Activated CD4-positive, alpha-beta memory T cell treated with anti-CD3 and anti-CD28 coated beads, Interleukin-2, amount 10 ng/mL, durations not matched to agents 7 days and 5 days (primary cell): ENCODE measurements at regions not wholly inside any gene's neighbourhood (a gene's known extent, or its start where the extent isn't known, plus 50 kb on each side); places are given as distances from the start of the nearest gene placed in this dataset.

Source experiments
- CTCF ChIA-PET: fragments of 350-600 bp; sonication (Branson Sonifier 250); formaldehyde crosslinking; loops from one replicate; lab custom pipeline; 2021; ENCODE audit warnings: antibody characterized with exemption, inconsistent platforms; lab: Charles Lee
- POLR2A ChIA-PET: fragments of 350-600 bp; sonication (Branson Sonifier 250); formaldehyde crosslinking; loops from one replicate; lab custom pipeline; 2021; ENCODE audit warnings: antibody characterized with exemption; lab: Charles Lee
- DNase-seq: peaks from one replicate; pipeline ENCODE4 v3.0.0-alpha.2; 2020
- H3K27ac Mint-ChIP-seq: one replicate; pipeline ENCODE4 v1.8.0; 2021; ENCODE audit warnings: mild to moderate bottlenecking, mixed read lengths
- H3K27me3 Mint-ChIP-seq: one replicate; pipeline ENCODE4 v1.8.0; 2021; ENCODE audit warnings: mixed read lengths
- H3K36me3 Mint-ChIP-seq: one replicate; pipeline ENCODE4 v1.8.0; 2021; ENCODE audit warnings: low read depth, mixed read lengths
- H3K4me1 Mint-ChIP-seq: one replicate; pipeline ENCODE4 v1.8.0; 2021; ENCODE audit warnings: mixed read lengths
- H3K4me3 Mint-ChIP-seq: one replicate; pipeline ENCODE4 v1.8.0; 2021; ENCODE audit warnings: mild to moderate bottlenecking, mixed read lengths
- H3K9me3 Mint-ChIP-seq: one replicate; pipeline ENCODE4 v1.8.0; 2021; ENCODE audit warnings: mixed read lengths

- no peaks in the 10 kb centered on the region for H3K4me1 Mint-ChIP-seq
- no peaks in the 10 kb centered on the region for H3K36me3 Mint-ChIP-seq
- peaks cover 9% of the 10 kb centered on the region for H3K9me3 Mint-ChIP-seq
- no peak overlapping the region for H3K27ac Mint-ChIP-seq
- no peak for DNase-seq
- no peak overlapping the region for H3K4me3 Mint-ChIP-seq
- no peaks in the 10 kb centered on the region for H3K27me3 Mint-ChIP-seq
- ChIA-PET POLR2A (no interaction called here), CTCF (no interaction called here)
These were observed 74.7 kb upstream of the ROBO2 start for GRCh38 chr3:76965122-76965725.

- CTCF ChIA-PET = no interaction called here
- DNase-seq = no peak
- Mint-ChIP-seq H3K27me3 (no peaks in the 10 kb centered on the region), H3K27ac (no peak overlapping the region), H3K9me3 (peaks cover 7% of the 10 kb centered on the region), H3K4me3 (no peak overlapping the region), H3K4me1 (no peaks in the 10 kb centered on the region), H3K36me3 (no peaks in the 10 kb centered on the region)
- POLR2A ChIA-PET = no interaction called here
These were observed 70.4 kb upstream of the ROBO2 start for GRCh38 chr3:76969471-76969870.

GRCh38 chr3:76969996-76970615 is 69.8 kb upstream of the ROBO2 start:
- no peaks in the 10 kb centered on the region for H3K27me3 Mint-ChIP-seq
- no peak overlapping the region for H3K27ac Mint-ChIP-seq
- H3K36me3 Mint-ChIP-seq = no peaks in the 10 kb centered on the region
- DNase-seq = no peak
- POLR2A ChIA-PET = no interaction called here
- CTCF ChIA-PET = no interaction called here
- peaks cover 7% of the 10 kb centered on the region for H3K9me3 Mint-ChIP-seq
- no peaks in the 10 kb centered on the region for H3K4me1 Mint-ChIP-seq
- H3K4me3 Mint-ChIP-seq = no peak overlapping the region

- H3K27me3 Mint-ChIP-seq = no peaks in the 10 kb centered on the region
- no peak overlapping the region for H3K4me3 Mint-ChIP-seq
- no peak overlapping the region for H3K27ac Mint-ChIP-seq
- ChIA-PET POLR2A (no interaction called here), CTCF (no interaction called here)
- DNase-seq = no peak
- H3K9me3 Mint-ChIP-seq = peaks cover under 1% of the 10 kb centered on the region
- no peaks in the 10 kb centered on the region for H3K4me1 Mint-ChIP-seq
- no peaks in the 10 kb centered on the region for H3K36me3 Mint-ChIP-seq
These were observed 67.1 kb upstream of the ROBO2 start for GRCh38 chr3:76972624-76973296.

- CTCF ChIA-PET = no interaction called here
These were observed 62.9 kb upstream of the ROBO2 start for GRCh38 chr3:76976996-76977395.

GRCh38 chr3:76985645-76986044 is 54.3 kb upstream of the ROBO2 start:
- no peak for DNase-seq
- H3K9me3 Mint-ChIP-seq = peaks cover 4% of the 10 kb centered on the region
- H3K27ac Mint-ChIP-seq = no peak overlapping the region
- ChIA-PET POLR2A (no interaction called here), CTCF (no interaction called here)
- no peaks in the 10 kb centered on the region for H3K27me3 Mint-ChIP-seq
- H3K36me3 Mint-ChIP-seq = no peaks in the 10 kb centered on the region
- H3K4me3 Mint-ChIP-seq = no peak overlapping the region
- H3K4me1 Mint-ChIP-seq = no peaks in the 10 kb centered on the region

More at GRCh38 chr3:76976996-76977395, 62.9 kb upstream of the ROBO2 start:
- Mint-ChIP-seq H3K36me3 (no peaks in the 10 kb centered on the region), H3K4me1 (no peaks in the 10 kb centered on the region), H3K9me3 (no peaks in the 10 kb centered on the region), H3K27ac (no peak overlapping the region), H3K4me3 (no peak overlapping the region), H3K27me3 (no peaks in the 10 kb centered on the region)
- POLR2A ChIA-PET = no interaction called here
- DNase-seq = no peak

- POLR2A ChIA-PET = no interaction called here
- CTCF ChIA-PET = no interaction called here
- Mint-ChIP-seq H3K4me3 (no peak overlapping the region), H3K27ac (no peak overlapping the region), H3K27me3 (no peaks in the 10 kb centered on the region), H3K36me3 (no peaks in the 10 kb centered on the region), H3K4me1 (no peaks in the 10 kb centered on the region), H3K9me3 (peaks cover 11% of the 10 kb centered on the region)
- DNase-seq = no peak
These were observed 52.9 kb upstream of the ROBO2 start for GRCh38 chr3:76986876-76987474.
